DOHH2 (cell line): ENCODE measurements at regions not wholly inside any gene's neighbourhood (a gene's known extent, or its start where the extent isn't known, plus 50 kb on each side); places are given as distances from the start of the nearest gene placed in this dataset.

ENCODE experiments used
- EZH2phosphoT487 ChIP-seq: fragments of 200-600 bp; sonication (generic); IDR thresholded peaks from 2 replicates; pipeline ENCODE4 v1.6.1; 2017; ENCODE audit warnings: borderline replicate concordance, mild to moderate bottlenecking, antibody characterized with exemption, low read length, moderate library complexity, mixed read lengths
- TF ChIP-seq, protein P1 (sequence below): fragments of 200-600 bp; sonication (generic); IDR thresholded peaks from one replicate; pipeline ENCODE4 v1.5.1; 2014; ENCODE audit warnings: antibody characterized with exemption, mild to moderate bottlenecking, low read depth, low read length; ENCODE audit not compliant: poor library complexity, severe bottlenecking

- TF ChIP-seq, protein P1, sequence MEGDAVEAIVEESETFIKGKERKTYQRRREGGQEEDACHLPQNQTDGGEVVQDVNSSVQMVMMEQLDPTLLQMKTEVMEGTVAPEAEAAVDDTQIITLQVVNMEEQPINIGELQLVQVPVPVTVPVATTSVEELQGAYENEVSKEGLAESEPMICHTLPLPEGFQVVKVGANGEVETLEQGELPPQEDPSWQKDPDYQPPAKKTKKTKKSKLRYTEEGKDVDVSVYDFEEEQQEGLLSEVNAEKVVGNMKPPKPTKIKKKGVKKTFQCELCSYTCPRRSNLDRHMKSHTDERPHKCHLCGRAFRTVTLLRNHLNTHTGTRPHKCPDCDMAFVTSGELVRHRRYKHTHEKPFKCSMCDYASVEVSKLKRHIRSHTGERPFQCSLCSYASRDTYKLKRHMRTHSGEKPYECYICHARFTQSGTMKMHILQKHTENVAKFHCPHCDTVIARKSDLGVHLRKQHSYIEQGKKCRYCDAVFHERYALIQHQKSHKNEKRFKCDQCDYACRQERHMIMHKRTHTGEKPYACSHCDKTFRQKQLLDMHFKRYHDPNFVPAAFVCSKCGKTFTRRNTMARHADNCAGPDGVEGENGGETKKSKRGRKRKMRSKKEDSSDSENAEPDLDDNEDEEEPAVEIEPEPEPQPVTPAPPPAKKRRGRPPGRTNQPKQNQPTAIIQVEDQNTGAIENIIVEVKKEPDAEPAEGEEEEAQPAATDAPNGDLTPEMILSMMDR = no peak
- no peak for TF ChIP-seq EZH2phosphoT487
Observed at GRCh38 chr1:87176514-87176913, 152.2 kb upstream of the LMO4 start.
